ENCODE measurements at regions not wholly inside any gene's neighbourhood (a gene's known extent, or its start where the extent isn't known, plus 50 kb on each side); places are given as distances from the start of the nearest gene placed in this dataset.
A peak's percentile ranks its signal among the peaks of the same experiment; 100 is the strongest.

GRCh38 chr5:106658150-106658549 lies 1012.6 kb downstream of the EFNA5 start:
- DNase-seq (ENCODE audit: low read depth) = no peak
- H3K4me3 ChIP-seq (ENCODE audit: low read depth, low read length) = no peak overlapping the region
- TF ChIP-seq CTCF (conservative IDR thresholded peaks at IDR 0.05; ENCODE audit: low read depth, low read length) = no peak

DNA sequence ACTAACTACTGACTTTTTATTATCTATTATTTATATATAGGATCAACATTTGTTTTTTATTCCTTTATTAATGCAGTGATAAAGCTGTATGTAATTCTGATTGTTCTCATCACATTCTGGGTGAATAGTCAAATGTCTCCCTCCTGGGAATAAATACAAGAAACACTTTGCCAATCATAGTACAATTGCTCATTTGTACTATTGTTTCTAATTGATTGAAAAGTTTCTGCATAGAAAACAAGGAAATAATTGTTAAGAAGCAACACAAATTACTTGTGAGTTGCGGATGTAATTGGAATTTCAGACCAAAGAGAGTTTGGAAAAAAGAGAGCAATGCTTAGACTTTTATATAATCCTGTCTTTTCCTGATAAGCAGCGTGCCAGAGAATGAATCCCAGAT lies 1013.9 kb downstream of the EFNA5 start:
- TF ChIP-seq CTCF (conservative IDR thresholded peaks at IDR 0.05; ENCODE audit: low read depth, low read length) = no peak
- DNase-seq (ENCODE audit: low read depth) = no peak

GRCh38 chr5:106649031-106649430 lies 1021.7 kb downstream of the EFNA5 start:
- no peak for TF ChIP-seq CTCF (conservative IDR thresholded peaks at IDR 0.05; ENCODE audit: low read depth, low read length)
- H3K4me3 ChIP-seq (ENCODE audit: low read depth, low read length) = no peak overlapping the region

More for the DNA sequence above, 1013.9 kb downstream of the EFNA5 start:
- H3K4me3 ChIP-seq (ENCODE audit: low read depth, low read length) = no peak overlapping the region

GRCh38 chr5:106648401-106648800 lies 1022.3 kb downstream of the EFNA5 start:
- TF ChIP-seq CTCF (conservative IDR thresholded peaks at IDR 0.05; ENCODE audit: low read depth, low read length) = no peak
- peak; percentile 13 for DNase-seq (ENCODE audit: low read depth)
- no peak overlapping the region for H3K4me3 ChIP-seq (ENCODE audit: low read depth, low read length)

More at GRCh38 chr5:106649031-106649430, 1021.7 kb downstream of the EFNA5 start:
- no peak for DNase-seq (ENCODE audit: low read depth)

GRCh38 chr5:106646106-106646505 lies 1024.6 kb downstream of the EFNA5 start:
- no peak for DNase-seq (ENCODE audit: low read depth)
- no peak for TF ChIP-seq CTCF (conservative IDR thresholded peaks at IDR 0.05; ENCODE audit: low read depth, low read length)
- no peak overlapping the region for H3K4me3 ChIP-seq (ENCODE audit: low read depth, low read length)

DNA sequence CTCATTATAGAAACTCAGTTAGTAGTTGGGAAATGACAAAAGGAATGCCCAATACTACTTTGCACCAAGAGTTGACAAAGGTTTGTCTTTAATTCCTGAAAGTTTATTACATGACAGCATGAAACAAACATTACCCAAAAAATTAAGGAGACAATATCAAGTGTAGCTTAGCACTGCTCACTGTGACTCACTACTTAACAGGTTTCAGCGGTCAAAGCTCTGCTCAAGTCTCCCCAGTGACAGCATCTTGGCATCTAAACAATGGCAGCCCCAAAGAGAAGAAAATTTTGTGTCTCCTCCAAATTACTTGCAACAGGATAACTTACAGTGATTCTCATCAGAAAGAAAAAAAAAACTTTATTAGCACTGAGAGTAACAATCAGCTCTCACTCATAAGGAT lies 1030.2 kb downstream of the EFNA5 start:
- no peak overlapping the region for H3K4me3 ChIP-seq (ENCODE audit: low read depth, low read length)
- DNase-seq (ENCODE audit: low read depth) = no peak
- TF ChIP-seq CTCF (conservative IDR thresholded peaks at IDR 0.05; ENCODE audit: low read depth, low read length) = no peak

DNA sequence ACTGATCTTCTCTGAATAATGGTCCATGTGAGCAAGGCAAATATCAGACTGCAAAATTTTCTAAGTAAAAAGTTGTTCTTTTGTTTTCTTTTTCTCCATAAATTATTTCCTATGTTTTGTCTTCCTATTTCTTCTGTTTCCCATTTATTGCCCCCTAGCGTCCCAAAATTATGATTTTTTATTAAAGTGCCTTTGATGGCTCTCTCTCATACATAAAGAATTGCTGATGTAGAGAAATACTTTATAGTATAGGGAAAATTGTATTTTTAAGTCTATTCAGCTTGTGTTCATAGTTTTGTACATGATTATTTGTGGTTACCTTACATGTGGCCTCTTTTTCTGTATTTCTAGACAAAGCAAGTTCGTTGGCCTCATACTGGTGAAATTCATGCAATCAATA lies 1031.2 kb downstream of the EFNA5 start:
- DNase-seq (ENCODE audit: low read depth) = no peak
- H3K4me3 ChIP-seq (ENCODE audit: low read depth, low read length) = no peak overlapping the region
- no peak for TF ChIP-seq CTCF (conservative IDR thresholded peaks at IDR 0.05; ENCODE audit: low read depth, low read length)

Data from choroid plexus epithelial cell (primary cell).